Omental fat pad (tissue), 3 donors: ENCODE measurements at regions not wholly inside any gene's neighbourhood (a gene's known extent, or its start where the extent isn't known, plus 50 kb on each side); places are given as distances from the start of the nearest gene placed in this dataset.

Experiments
- ATAC-seq: fragments of 150-250 bp; one replicate; pipeline ENCODE4 v1.9.1; 2016; ENCODE audit warnings: mild to moderate bottlenecking, moderate library complexity; ENCODE audit not compliant: low FRiP score
- DNase-seq: peaks from one replicate; pipeline ENCODE4 v3.0.0-alpha.2; 2019; ENCODE audit warnings: low spot score
- TF ChIP-seq, protein P1 (sequence below), 3 donors: fragments of 450-650 bp; IDR thresholded peaks; one replicate each; pipeline ENCODE4 v1.5.1; 2016 to 2017; ENCODE audit warnings: antibody characterized with exemption in 3 of 3, mild to moderate bottlenecking in 3 of 3, moderate library complexity in 2 of 3

DNA sequence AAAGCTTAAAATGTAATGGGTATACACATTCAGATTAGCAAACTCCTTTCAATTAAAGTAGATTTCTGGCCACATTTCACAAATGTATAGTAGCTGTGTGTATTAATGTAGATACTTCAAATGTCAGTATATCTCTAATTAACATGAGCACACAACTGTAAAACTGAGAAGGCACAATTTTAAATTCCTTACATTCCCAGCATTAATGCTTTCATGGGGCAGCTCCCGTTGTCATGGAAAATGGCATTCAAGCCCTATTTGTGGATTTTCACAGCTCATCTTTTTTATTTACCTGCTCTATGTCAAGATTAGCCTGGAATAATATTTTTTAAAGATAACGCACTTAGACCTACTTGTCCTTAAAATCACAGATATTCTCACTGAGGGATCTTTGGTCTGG lies 113.6 kb upstream of the SOX6 start:
- ATAC-seq (no peak), DNase-seq (no peak)
- TF ChIP-seq, protein P1, sequence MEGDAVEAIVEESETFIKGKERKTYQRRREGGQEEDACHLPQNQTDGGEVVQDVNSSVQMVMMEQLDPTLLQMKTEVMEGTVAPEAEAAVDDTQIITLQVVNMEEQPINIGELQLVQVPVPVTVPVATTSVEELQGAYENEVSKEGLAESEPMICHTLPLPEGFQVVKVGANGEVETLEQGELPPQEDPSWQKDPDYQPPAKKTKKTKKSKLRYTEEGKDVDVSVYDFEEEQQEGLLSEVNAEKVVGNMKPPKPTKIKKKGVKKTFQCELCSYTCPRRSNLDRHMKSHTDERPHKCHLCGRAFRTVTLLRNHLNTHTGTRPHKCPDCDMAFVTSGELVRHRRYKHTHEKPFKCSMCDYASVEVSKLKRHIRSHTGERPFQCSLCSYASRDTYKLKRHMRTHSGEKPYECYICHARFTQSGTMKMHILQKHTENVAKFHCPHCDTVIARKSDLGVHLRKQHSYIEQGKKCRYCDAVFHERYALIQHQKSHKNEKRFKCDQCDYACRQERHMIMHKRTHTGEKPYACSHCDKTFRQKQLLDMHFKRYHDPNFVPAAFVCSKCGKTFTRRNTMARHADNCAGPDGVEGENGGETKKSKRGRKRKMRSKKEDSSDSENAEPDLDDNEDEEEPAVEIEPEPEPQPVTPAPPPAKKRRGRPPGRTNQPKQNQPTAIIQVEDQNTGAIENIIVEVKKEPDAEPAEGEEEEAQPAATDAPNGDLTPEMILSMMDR (IDR thresholded peaks at IDR 0.05) = no peak

DNA sequence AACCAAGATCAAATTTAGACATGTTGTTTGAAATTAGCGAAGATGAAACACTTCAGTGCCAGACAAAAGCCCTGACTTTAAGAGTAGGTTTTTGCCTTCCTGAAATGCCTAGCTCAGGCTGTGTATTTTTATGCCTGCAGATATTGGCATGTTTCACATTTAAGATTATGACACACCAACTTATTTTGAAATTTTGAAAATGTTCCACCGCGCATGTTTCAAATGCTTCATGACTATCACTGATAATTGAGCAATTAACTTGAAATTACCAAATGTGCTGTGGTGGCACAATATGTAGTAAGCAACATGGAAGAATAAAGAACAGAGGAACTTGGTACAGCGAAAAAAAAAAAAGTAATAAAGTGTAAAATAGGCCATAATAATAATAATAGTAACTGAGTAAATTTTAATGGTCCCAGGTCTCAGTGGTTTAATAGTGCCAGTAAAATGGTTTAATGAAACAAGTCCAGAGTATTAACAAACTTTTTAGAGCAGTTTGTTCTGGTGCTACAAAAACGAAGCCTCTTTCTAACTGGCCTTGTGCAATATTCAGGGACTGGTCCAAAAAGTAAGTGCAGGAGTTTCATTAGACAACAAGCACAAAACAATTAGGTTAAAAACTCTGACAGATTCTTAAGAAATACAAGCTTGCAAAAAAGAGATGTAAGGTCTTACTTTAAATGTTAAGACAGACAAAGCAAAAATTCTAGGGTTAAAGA lies 112.5 kb upstream of the SOX6 start:
- TF ChIP-seq, protein P1 (IDR thresholded peaks at IDR 0.05) = no peak
- no peak for DNase-seq
- ATAC-seq = peak; percentile 76

DNA sequence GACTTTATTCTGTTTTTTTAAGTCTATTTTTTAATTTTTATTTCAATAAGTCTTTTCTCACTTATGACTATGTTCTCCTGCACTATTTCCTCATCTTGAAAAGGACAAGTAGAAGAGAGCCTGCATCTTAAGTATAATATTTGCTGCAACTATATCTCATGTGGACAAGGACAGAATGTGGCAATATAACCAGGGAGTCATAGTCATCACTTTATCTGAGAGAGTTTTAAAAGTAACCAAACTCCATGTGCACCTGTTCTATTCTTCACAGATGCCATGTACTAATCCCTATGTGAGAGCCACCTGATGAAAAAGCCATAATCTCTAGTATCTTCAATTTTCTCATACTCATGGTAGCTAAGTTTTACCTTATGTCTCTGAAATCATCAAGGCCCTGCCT lies 104.2 kb upstream of the SOX6 start:
- DNase-seq = no peak
- TF ChIP-seq, protein P1 (IDR thresholded peaks at IDR 0.05) = no peak
- no peak for ATAC-seq

DNA sequence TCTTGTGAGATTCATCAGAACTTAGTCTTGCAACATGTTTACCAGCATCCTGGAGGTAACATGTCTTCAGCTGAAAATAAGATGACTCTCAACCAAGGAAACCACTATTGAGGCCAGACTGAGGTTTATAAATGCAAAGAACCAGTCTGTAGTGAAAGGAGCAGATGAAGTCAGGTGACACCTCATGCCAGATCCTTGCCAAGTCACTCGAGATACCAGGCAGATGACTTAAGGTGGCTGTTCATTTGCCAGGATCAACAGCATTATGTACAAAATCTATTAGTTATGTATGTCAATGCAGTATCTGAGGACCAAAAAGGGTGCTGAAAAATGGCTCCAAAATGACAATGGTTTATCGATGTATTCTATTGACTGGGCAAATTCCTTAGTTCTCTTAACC lies 100.0 kb upstream of the SOX6 start:
- TF ChIP-seq, protein P1 (IDR thresholded peaks at IDR 0.05) = no peak
- no peak for DNase-seq
- ATAC-seq = no peak

DNA sequence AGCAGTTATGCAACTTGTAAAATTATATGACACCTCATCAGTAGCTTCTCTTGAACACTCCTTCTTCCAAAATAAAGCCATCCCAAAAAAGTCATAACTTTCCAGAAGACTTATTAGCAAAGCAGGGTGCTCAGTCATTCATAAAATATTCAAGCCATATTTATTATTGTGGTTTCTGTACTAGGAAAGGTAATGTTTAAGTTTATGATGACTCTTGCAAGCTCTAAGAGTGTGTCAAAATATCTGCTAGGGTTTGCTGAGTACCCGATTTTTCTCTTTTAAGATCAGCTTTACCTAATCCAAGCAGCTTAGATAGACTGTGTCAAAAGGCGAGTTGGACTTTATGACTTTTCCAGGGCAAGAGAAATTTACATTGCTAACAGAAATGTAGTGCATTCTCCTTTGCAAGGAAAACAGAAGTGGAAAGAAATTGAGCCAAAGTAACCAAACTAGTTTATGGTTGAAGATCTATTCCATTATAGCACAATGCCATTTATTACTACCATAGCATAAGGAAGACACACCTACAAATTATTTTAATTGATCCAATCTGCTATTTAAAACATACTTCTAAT lies 98.0 kb upstream of the SOX6 start:
- TF ChIP-seq, protein P1 (IDR thresholded peaks at IDR 0.05) = no peak
- DNase-seq (no peak), ATAC-seq (peak; percentile 56)

DNA sequence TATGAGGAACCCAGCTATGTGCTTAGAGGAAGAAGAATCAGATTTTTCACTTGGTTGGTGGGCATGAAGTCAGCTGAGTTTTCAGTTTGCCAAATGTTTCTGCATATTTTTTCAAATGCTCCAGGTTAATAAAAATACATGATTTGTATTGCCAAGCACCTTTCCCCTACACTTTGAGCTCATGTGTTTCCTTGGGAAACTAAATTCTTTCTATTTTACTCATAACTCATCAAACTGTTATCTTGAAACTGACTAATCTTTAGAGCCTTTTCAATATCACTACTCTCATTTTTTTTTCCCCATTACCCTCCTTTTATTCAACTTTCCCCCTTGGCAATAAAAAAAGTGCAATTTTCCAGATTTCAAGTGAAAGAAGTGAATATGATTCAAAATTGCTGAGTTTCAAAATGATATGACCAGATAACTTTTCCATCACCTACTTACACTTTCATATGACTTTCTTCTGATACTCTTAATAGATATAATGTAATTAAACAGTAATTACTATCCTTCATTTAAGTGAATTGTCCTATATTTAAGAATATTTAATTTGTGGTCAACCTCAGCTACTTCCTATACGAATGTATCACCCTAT lies 91.9 kb upstream of the SOX6 start:
- DNase-seq = no peak
- ATAC-seq = peak; percentile 83
- TF ChIP-seq, protein P1 (IDR thresholded peaks at IDR 0.05) = no peak

DNA sequence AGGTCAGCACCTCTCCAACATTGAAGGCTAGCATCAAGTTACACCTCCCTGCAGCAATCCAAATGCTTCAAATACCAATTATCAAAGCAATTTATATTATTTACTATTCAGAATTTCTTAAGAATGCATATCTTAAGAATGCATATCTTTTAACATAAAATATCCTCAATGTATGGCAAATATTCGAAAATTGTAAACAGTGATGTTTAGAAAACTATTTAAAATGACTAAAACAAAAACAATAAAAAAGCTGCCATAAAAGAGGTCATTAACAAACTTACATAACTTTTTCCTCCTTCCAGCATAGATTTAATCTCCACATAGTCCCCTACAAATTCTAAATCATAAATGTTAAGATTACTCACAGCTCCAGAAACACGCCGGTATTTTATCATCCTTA lies 85.1 kb upstream of the SOX6 start:
- DNase-seq (no peak), ATAC-seq (no peak)
- TF ChIP-seq, protein P1 (IDR thresholded peaks at IDR 0.05) = no peak
